Liver (tissue), 8 donors: ENCODE measurements at regions not wholly inside any gene's neighbourhood (a gene's known extent, or its start where the extent isn't known, plus 50 kb on each side); places are given as distances from the start of the nearest gene placed in this dataset.

Source experiments
- DNase-seq: peaks from one replicate; pipeline ENCODE4 v3.0.0-alpha.2; 2017; ENCODE audit warnings: low spot score
- H3K27ac ChIP-seq, 2 donors: one replicate each; pipeline ENCODE4 v1.7.0; 2013; ENCODE audit warnings: inconsistent platforms in 2 of 2, low read length in 2 of 2, control low read depth in 1 of 2, low read depth in 1 of 2, mild to moderate bottlenecking in 1 of 2
- H3K27me3 ChIP-seq, 4 donors: one replicate each; pipeline versions ENCODE4 v1.6.1 to v1.7.0; 2013; ENCODE audit warnings: low read length in 3 of 4, inconsistent platforms in 1 of 4, mild to moderate bottlenecking in 1 of 4, moderate library complexity in 1 of 4; ENCODE audit not compliant: control insufficient read depth in 4 of 4, insufficient read depth in 4 of 4
- H3K36me3 ChIP-seq, 4 donors: one replicate each; pipeline versions ENCODE4 v1.6.1 to v1.7.0; 2013; ENCODE audit warnings: low read length in 3 of 4, mild to moderate bottlenecking in 3 of 4, low read depth in 1 of 4, moderate library complexity in 1 of 4; ENCODE audit not compliant: control insufficient read depth in 4 of 4, insufficient read depth in 3 of 4
- H3K4me1 ChIP-seq, 4 donors: one replicate each; pipeline versions ENCODE4 v1.6.1 to v1.7.0; 2013; ENCODE audit warnings: low read length in 3 of 4, mild to moderate bottlenecking in 3 of 4, moderate library complexity in 1 of 4; ENCODE audit not compliant: control insufficient read depth in 4 of 4, insufficient read depth in 4 of 4
- H3K4me3 ChIP-seq, 3 donors: one replicate each; pipeline versions ENCODE4 v1.6.1 to v1.7.0; 2013; ENCODE audit warnings: low read length in 3 of 3, control low read depth in 1 of 3, low read depth in 1 of 3, mild to moderate bottlenecking in 1 of 3
- H3K9ac ChIP-seq, 2 donors: one replicate each; pipeline ENCODE4 v1.7.0; 2013; ENCODE audit warnings: low read length in 2 of 2, mild to moderate bottlenecking in 2 of 2, moderate library complexity in 2 of 2, control low read depth in 1 of 2, low read depth in 1 of 2
- H3K9me3 ChIP-seq, 4 donors: one replicate each; pipeline versions ENCODE4 v1.6.1 to v1.7.0; 2013; ENCODE audit warnings: low read length in 3 of 4; ENCODE audit not compliant: control insufficient read depth in 4 of 4
- ATF3 ChIP-seq: IDR thresholded peaks from 2 replicates; pipeline ENCODE4 v1.6.1; 2016; ENCODE audit warnings: antibody characterized with exemption
- CTCF ChIP-seq: fragments of 150-350 bp; IDR thresholded peaks from 2 replicates; pipeline ENCODE4 v1.5.1; 2017; ENCODE audit warnings: improper control_type of control experiment, low read depth, low read length; ENCODE audit not compliant: missing input control
- EGR1 ChIP-seq, 2 donors: IDR thresholded peaks; 2 replicates each; pipeline ENCODE4 v1.6.1; 2016 to 2018; ENCODE audit warnings: antibody characterized with exemption in 2 of 2, low read depth in 2 of 2
- FOXA1 ChIP-seq: IDR thresholded peaks from 2 replicates; pipeline ENCODE4 v1.6.1; 2016; ENCODE audit warnings: antibody characterized with exemption
- FOXA2 ChIP-seq: IDR thresholded peaks from 2 replicates; pipeline ENCODE4 v1.6.1; 2016; ENCODE audit warnings: antibody characterized with exemption
- GABPA ChIP-seq, 2 donors: IDR thresholded peaks in 1 of 2; conservative IDR thresholded peaks in 1 of 2; 2 replicates each; pipeline ENCODE4 v1.6.1; 2016; ENCODE audit warnings: antibody characterized with exemption in 2 of 2, mild to moderate bottlenecking in 1 of 2, moderate library complexity in 1 of 2
- HNF4A ChIP-seq, 2 donors: conservative IDR thresholded peaks; 2 replicates each; pipeline ENCODE4 v1.6.1; 2016; ENCODE audit warnings: antibody characterized with exemption in 2 of 2, mild to moderate bottlenecking in 2 of 2
- HNF4G ChIP-seq: IDR thresholded peaks from 2 replicates; pipeline ENCODE4 v1.6.1; 2016; ENCODE audit warnings: antibody characterized with exemption
- JUND ChIP-seq, 2 donors: IDR thresholded peaks; 2 replicates each; pipeline ENCODE4 v1.6.1; 2016; ENCODE audit warnings: antibody characterized with exemption in 2 of 2
- MAX ChIP-seq: IDR thresholded peaks from 2 replicates; pipeline ENCODE4 v1.6.1; 2016; ENCODE audit warnings: antibody characterized with exemption
- NR2F2 ChIP-seq: IDR thresholded peaks from 2 replicates; pipeline ENCODE4 v1.6.1; 2016; ENCODE audit warnings: antibody characterized with exemption
- RAD21 ChIP-seq, 2 donors: IDR thresholded peaks; 2 replicates each; pipeline ENCODE4 v1.6.1; 2016; ENCODE audit warnings: antibody characterized with exemption in 2 of 2, mild to moderate bottlenecking in 2 of 2
- REST ChIP-seq: IDR thresholded peaks from 2 replicates; pipeline ENCODE4 v1.6.1; 2016; ENCODE audit warnings: antibody characterized with exemption, mild to moderate bottlenecking
- TAF1 ChIP-seq: conservative IDR thresholded peaks from 2 replicates; pipeline ENCODE4 v1.6.1; 2016; ENCODE audit warnings: antibody characterized with exemption, mild to moderate bottlenecking
- YY1 ChIP-seq: IDR thresholded peaks from 2 replicates; pipeline ENCODE4 v1.6.1; 2016; ENCODE audit warnings: antibody characterized with exemption, mild to moderate bottlenecking
- WGBS: extraction: QIAGEN DNeasy Blood & Tissue Kit; methylation state at CpG from one replicate; pipeline ENCODE4 v1.1.7; 2013; 5-methylcytosine and 5-hydroxymethylcytosine counted together
- TF ChIP-seq, protein P1 (sequence below): IDR thresholded peaks from 2 replicates; pipeline ENCODE4 v1.6.1; 2016; ENCODE audit warnings: antibody characterized with exemption
- donor health status: healthy.
- donor health status: healthy.
- donor health status: healthy.
- donor health status: healthy.
- donor health status: healthy.

DNA sequence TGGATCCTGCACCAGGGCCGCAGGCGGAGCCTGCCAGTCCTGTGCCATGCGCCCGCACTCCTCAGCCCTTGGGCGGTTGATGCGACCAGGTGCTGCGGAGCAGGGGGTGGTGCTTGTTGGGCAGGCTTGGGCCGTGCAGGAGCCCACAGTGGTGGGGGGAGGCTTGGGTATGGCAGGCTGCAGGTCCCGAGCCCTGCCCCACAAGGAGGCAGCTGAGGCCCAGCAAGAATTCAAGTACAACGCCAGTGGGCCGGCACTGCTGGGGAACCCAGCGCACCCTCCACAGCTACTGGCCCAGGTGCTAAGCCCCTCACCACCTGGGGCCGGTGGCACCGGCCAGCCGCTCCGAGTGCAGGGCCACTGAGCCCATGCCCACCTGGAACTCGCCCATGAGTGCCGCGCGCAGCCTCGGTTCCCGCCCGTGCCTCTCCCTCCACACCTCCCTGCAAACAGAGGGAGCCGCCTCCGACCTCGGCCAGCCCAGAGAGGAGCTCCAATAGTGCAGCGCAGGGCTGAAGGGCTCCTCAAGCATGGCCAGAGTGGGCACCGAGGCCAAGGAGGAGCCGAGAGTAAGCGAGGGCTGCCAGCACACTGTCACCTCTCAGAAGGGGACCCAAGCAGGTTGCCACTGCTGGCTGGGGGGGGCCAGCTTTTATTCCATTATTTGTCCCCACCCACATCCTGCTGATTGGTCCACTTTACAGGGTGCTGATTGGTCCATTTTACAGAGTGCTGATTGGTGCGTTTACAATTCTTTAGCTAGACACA, 339.0 kb upstream of the KLF3 start:
- Histone ChIP-seq H3K36me3 (no peaks in the 10 kb centered on the region), H3K4me1 (peaks cover 2 to 10% (median 7%) of the 10 kb centered on the region in 4 donors), H3K27me3 (no peaks in the 10 kb centered on the region), H3K9me3 (no peaks in the 10 kb centered on the region), H3K27ac (no peak overlapping the region), H3K9ac (no peak overlapping the region), H3K4me3 (no peak overlapping the region)
- WGBS: 94% methylated on average over 31 of the region's 31 CpGs
- TF ChIP-seq YY1 (no peak), MAX (no peak), EGR1 (IDR thresholded peaks at IDR 0.05; ENCODE audit: low read depth in 2 of 2) (no peak), RAD21 (IDR thresholded peaks at IDR 0.05) (no peak), HNF4A (conservative IDR thresholded peaks at IDR 0.05) (no peak), GABPA (IDR thresholded peaks at IDR 0.05 in 1 of 2, conservative IDR thresholded peaks at IDR 0.05 in 1 of 2) (no peak), NR2F2 (no peak), FOXA1 (no peak), JUND (IDR thresholded peaks at IDR 0.05) (no peak), REST (no peak), HNF4G (no peak), TAF1 (no peak)
- TF ChIP-seq, protein P1, sequence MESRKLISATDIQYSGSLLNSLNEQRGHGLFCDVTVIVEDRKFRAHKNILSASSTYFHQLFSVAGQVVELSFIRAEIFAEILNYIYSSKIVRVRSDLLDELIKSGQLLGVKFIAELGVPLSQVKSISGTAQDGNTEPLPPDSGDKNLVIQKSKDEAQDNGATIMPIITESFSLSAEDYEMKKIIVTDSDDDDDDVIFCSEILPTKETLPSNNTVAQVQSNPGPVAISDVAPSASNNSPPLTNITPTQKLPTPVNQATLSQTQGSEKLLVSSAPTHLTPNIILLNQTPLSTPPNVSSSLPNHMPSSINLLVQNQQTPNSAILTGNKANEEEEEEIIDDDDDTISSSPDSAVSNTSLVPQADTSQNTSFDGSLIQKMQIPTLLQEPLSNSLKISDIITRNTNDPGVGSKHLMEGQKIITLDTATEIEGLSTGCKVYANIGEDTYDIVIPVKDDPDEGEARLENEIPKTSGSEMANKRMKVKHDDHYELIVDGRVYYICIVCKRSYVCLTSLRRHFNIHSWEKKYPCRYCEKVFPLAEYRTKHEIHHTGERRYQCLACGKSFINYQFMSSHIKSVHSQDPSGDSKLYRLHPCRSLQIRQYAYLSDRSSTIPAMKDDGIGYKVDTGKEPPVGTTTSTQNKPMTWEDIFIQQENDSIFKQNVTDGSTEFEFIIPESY: no peak
- DNase-seq: no peak

DNA sequence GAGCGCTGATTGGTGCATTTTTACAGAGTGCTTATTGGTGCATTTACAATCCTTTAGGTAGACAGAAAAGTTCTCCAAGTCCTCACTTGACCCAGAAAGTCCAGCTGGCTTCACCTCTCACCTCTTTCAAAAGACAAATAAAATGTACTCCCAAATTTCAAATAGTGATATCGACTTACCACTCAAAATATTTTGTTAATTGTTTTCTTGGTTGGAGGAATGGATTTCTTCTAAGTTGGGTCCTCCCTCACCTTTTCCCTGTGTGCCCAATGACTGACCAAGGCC, 338.4 kb upstream of the KLF3 start:
- Histone ChIP-seq H3K36me3 (no peaks in the 10 kb centered on the region), H3K4me1 (peaks cover 0 to 5% (median 2%) of the 10 kb centered on the region in 4 donors), H3K27ac (no peak overlapping the region), H3K9ac (no peak overlapping the region), H3K9me3 (no peaks in the 10 kb centered on the region), H3K27me3 (no peaks in the 10 kb centered on the region), H3K4me3 (no peak overlapping the region)
- TF ChIP-seq FOXA2 (no peak), ATF3 (no peak), RAD21 (IDR thresholded peaks at IDR 0.05) (no peak), YY1 (no peak), REST (no peak), EGR1 (IDR thresholded peaks at IDR 0.05; ENCODE audit: low read depth in 2 of 2) (no peak), NR2F2 (no peak), MAX (no peak), CTCF (no peak), HNF4A (conservative IDR thresholded peaks at IDR 0.05) (no peak), TAF1 (no peak), GABPA (IDR thresholded peaks at IDR 0.05 in 1 of 2, conservative IDR thresholded peaks at IDR 0.05 in 1 of 2) (no peak)
- whole genome bisulfite sequencing: 70% methylated on average over 2 of the region's 2 CpGs
- DNase-seq: no peak
